Liver (tissue), 3 donors: ENCODE measurements at regions not wholly inside any gene's neighbourhood (a gene's known extent, or its start where the extent isn't known, plus 50 kb on each side); places are given as distances from the start of the nearest gene placed in this dataset.

Source experiments
- CTCF ChIP-seq: fragments of 150-350 bp; IDR thresholded peaks from 2 replicates; pipeline ENCODE4 v1.5.1; 2017; ENCODE audit warnings: improper control_type of control experiment, low read depth, low read length; ENCODE audit not compliant: missing input control
- FOXA1 ChIP-seq: IDR thresholded peaks from 2 replicates; pipeline ENCODE4 v1.6.1; 2016; ENCODE audit warnings: antibody characterized with exemption
- FOXA2 ChIP-seq: IDR thresholded peaks from 2 replicates; pipeline ENCODE4 v1.6.1; 2016; ENCODE audit warnings: antibody characterized with exemption
- GABPA ChIP-seq, 2 donors: IDR thresholded peaks in 1 of 2; conservative IDR thresholded peaks in 1 of 2; 2 replicates each; pipeline ENCODE4 v1.6.1; 2016; ENCODE audit warnings: antibody characterized with exemption in 2 of 2, mild to moderate bottlenecking in 1 of 2, moderate library complexity in 1 of 2
- HNF4G ChIP-seq: IDR thresholded peaks from 2 replicates; pipeline ENCODE4 v1.6.1; 2016; ENCODE audit warnings: antibody characterized with exemption
- JUND ChIP-seq, 2 donors: IDR thresholded peaks; 2 replicates each; pipeline ENCODE4 v1.6.1; 2016; ENCODE audit warnings: antibody characterized with exemption in 2 of 2
- NR2F2 ChIP-seq: IDR thresholded peaks from 2 replicates; pipeline ENCODE4 v1.6.1; 2016; ENCODE audit warnings: antibody characterized with exemption
- REST ChIP-seq: IDR thresholded peaks from 2 replicates; pipeline ENCODE4 v1.6.1; 2016; ENCODE audit warnings: antibody characterized with exemption, mild to moderate bottlenecking
- RXRA ChIP-seq, 2 donors: IDR thresholded peaks; 2 replicates each; pipeline ENCODE4 v1.6.1; 2017 to 2018; ENCODE audit warnings: antibody characterized with exemption in 2 of 2, mild to moderate bottlenecking in 1 of 2
- SP1 ChIP-seq: IDR thresholded peaks from 2 replicates; pipeline ENCODE4 v1.6.1; 2018; ENCODE audit warnings: antibody characterized with exemption, mild to moderate bottlenecking
- TAF1 ChIP-seq: conservative IDR thresholded peaks from 2 replicates; pipeline ENCODE4 v1.6.1; 2016; ENCODE audit warnings: antibody characterized with exemption, mild to moderate bottlenecking
- YY1 ChIP-seq: IDR thresholded peaks from 2 replicates; pipeline ENCODE4 v1.6.1; 2016; ENCODE audit warnings: antibody characterized with exemption, mild to moderate bottlenecking
- TF ChIP-seq, protein P1 (sequence below): IDR thresholded peaks from 2 replicates; pipeline ENCODE4 v1.6.1; 2016; ENCODE audit warnings: antibody characterized with exemption
- TF ChIP-seq, protein P2 (sequence below): IDR thresholded peaks from 2 replicates; pipeline ENCODE4 v1.6.1; 2016; ENCODE audit warnings: antibody characterized with exemption
- donor health status: healthy.
- donor health status: healthy.

- TF ChIP-seq NR2F2 = no peak
- no peak for TF ChIP-seq CTCF
- TF ChIP-seq YY1 = no peak
- TF ChIP-seq, protein P1, sequence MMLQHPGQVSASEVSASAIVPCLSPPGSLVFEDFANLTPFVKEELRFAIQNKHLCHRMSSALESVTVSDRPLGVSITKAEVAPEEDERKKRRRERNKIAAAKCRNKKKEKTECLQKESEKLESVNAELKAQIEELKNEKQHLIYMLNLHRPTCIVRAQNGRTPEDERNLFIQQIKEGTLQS = no peak
- TF ChIP-seq REST = no peak
- TF ChIP-seq, protein P2, sequence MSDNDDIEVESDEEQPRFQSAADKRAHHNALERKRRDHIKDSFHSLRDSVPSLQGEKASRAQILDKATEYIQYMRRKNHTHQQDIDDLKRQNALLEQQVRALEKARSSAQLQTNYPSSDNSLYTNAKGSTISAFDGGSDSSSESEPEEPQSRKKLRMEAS = no peak
- no peak for TF ChIP-seq FOXA2
- no peak for TF ChIP-seq FOXA1
- TF ChIP-seq TAF1 = no peak
- TF ChIP-seq RXRA (IDR thresholded peaks at IDR 0.05) = no peak
- no peak for TF ChIP-seq JUND (IDR thresholded peaks at IDR 0.05)
- TF ChIP-seq GABPA (IDR thresholded peaks at IDR 0.05 in 1 of 2, conservative IDR thresholded peaks at IDR 0.05 in 1 of 2) = no peak
- TF ChIP-seq SP1 = no peak
- TF ChIP-seq HNF4G = no peak
Measured at GRCh38 chr20:51284871-51285270, 257.6 kb downstream of the NFATC2 start.
